GM03348 (cell line): ENCODE measurements at regions not wholly inside any gene's neighbourhood (a gene's known extent, or its start where the extent isn't known, plus 50 kb on each side); places are given as distances from the start of the nearest gene placed in this dataset.
A peak's percentile ranks its signal among the peaks of the same experiment; 100 is the strongest.
"Not testable (repeated sequence)": the region's sequence is repeated elsewhere in the genome, so short reads cannot be mapped to it uniquely, and the experiment has no call there.

Experiments
- DNase-seq: peaks from one replicate; pipeline ENCODE4 v3.0.0; 2012; ENCODE audit warnings: low spot score

DNA sequence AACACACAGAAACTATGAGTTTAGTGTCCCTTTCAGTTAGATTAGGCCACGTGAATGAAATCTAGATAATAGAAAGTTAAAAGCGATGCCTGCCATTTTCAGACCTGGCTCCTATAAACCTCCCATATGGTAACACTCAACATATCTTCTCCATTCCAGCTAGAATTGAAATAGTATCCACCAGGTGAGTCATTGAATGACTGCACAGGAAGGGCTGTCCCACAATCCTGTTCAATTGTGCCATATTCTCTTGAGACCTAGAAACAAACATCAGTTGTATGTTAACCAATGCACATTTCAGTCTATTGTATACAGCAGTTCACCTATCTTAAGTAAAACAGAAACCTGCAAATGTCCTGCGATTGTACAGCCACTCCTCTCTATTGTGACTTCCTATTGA, 659.3 kb upstream of the SLIT2 start:
- peak; percentile 3 for DNase-seq

DNA sequence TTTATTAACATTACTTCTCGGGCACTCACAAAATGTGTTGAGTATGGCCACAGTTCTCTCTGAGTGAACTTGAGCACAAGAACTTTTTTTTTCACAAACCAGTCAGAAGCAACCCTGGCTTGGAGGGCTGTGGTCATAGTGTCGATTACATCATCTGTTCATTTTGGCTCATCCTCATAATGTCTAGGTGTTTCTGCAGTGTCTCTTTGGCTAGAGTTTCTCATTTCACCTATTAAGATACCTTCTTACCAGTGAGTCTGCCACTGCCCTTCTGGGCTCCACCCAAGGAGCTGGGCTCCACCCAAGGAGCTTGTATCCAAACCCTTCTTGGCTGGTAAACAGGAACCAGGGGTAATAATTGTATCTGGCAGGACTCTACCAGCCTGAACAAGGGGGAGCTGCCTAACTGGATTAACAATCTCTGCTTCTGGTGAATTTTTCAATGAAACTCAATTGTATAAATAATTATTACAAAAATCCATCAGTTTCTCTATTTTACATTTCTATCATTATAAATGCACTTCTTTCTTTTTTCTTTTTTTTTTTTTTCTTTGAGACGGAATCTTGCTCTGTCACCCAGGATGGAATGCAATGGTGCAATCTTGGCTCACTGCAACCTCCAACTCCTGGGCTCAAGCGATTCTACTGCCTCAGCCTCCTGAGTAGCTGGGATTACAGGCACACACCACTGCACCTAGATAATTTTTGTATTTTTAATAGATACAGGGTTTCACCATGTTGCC, 667.7 kb upstream of the SLIT2 start:
- DNase-seq = peak; percentile 13

DNA sequence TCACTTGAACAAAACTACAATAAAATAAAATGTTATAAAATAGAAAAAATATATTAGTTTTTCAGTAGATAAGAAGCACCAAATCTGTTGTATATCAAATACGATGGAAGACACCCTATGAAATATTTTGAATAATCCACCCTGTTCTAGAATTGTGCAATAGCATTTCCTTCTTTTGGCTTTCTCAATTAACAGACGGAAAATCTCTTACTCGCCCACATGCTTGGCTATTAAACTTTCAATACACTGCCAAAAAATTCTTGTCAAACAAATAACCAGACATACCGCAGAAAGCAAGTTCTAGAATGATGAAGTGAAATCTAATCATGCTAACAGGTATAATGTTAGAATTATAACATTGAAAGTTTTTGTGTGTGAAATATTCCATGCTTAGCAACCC, 671.6 kb upstream of the SLIT2 start:
- DNase-seq = peak; percentile 34

DNA sequence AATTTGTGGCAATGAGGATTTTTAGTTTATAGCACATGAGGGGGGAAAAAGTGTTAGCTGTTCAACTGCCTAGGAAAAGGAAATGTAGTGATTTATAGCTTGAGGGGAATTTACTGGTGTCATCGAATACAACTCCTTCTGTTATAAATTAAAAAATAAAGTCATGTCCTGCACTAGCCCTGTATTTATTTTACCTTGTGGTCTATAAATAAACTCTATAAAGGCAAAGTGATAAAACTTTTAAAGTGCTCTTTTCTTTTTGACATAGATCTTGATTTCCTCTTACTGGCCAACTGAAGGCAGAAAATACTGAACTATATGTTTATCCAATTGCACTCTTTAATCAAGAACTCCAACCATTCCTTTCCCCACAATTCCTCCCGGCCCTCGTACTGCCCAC, 672.1 kb upstream of the SLIT2 start:
- DNase-seq = no peak

DNA sequence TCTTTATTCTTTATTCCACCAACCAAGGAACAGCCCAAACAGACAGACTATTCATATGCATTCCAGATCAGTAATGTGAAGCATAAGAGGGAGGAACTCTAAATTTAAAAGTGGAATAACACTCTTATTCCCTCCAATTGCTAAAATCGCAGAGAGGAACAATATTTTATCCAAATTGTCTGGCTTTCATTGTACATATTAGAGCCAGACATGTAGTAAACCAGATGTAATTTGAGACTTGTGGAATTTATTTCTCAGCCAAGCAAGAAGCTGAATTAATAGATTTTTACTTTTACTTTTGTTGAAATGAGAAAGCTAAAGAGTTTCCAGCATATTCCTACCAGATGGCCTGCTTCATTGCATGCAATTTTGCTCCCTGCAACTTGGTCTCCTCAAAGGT, 674.6 kb upstream of the SLIT2 start:
- peak; percentile 9 for DNase-seq

DNA sequence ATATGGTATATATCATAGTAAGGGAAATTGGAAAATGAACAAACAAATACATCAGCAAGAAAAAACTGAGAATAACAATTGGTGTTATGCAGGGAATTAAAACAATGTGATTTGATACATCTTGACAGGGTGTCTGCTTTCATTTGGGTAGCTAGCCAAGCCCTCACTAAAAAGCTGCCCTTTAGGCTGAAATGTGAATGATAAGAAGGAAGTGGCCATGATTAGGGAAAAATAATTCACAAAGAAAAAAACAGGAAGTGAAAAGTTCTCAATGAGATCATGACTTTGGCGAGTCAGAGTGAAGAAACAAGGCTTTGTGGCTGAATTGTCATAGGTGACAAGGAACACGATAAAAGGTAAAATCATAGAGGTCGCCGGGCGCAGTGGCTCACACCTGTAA, 675.8 kb upstream of the SLIT2 start:
- no peak for DNase-seq

DNA sequence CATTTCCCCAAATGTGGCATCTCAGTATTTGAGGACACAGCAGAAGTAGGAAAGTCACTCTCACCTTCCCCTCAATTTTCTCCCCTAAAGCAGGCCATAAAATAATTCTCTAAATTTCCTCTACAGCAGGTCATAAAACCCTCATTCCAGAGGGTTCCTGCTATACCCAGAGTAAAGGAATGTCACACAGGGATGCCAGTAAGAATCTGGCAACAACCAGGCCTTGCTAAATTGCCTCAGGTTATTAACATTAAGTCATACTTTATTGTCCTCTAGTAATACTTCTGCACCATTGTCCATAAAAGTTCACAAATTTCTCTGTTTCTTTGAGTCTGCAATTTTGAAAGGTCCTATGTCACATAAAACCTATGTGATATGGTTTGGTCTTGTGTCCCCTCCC, 685.7 kb upstream of the SLIT2 start:
- DNase-seq = no peak

DNA sequence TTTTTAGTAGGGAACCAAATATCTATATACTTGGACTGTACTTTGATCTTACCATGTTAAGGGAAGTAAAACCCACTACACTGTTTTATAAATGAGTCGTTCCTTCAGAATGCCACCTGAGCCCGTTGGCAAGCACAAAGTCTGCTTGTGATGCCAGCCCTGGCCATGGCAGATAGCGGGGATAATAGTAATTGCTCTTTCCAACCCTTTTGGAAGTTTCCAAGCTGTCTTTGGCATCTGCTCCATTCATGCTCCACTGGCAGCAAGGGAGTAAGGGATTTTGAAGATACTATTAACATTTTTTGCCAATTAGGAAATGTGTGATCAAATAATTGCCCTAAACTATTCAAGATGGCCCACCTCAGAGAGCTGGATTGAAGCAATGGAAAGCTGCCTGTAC, 689.2 kb upstream of the SLIT2 start:
- DNase-seq = no peak

DNA sequence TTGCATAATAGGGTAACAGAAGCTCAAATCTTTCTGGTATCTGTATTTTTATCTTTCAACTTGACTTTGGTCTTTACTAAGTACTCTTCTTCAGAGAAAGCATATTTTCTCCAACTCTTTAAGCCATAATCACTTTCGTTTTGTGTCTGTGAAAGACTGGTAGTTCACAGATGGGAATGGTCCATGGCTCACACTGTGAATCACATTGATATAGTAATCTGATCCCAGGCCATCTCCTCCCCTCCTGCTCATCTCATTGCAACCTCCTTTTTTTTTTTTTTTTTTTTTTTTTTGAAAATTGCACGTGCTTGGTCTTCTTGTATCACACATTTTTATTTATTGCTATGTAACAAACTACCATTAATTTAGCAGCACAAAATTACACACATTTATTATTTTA, 694.5 kb upstream of the SLIT2 start:
- DNase-seq = peak; percentile 2

DNA sequence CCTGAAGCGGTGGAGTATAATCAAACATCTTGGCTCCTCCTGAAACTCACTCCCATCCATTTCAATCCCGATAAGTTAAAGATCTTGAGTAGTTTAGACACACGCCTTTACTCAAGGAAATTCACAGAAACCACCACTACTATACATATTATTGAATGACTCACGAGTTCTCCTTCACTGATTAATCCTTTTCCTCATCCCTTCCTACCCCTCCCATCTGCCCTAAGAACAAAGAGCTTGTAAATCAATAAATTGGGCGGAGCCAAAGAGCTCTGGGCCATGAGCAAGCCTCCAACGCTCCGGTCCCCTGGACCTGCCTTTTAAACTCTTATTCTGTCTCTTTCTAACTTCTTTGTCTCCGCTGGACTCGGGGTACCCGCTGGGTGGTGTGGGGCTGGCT, 695.4 kb upstream of the SLIT2 start:
- not testable (repeated sequence) for DNase-seq

DNA sequence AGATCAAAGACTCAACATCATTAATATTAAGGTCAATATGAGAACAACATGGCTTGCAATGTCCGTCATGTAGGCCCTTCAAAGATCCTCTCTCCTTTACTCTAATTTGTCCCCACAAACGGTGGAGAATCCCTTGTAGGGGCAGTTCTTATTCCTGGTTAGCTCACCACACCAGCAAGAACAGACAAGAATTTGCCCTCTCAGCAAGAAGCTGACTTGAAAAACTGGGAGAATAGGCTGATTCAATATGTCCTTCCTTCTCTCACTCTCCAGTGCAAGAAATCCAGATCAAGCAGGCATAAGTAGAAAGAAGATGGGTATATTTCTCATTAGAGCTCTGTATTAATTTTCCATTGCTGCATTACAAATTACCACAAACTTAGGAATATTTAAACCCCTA, 704.2 kb upstream of the SLIT2 start:
- no peak for DNase-seq

DNA sequence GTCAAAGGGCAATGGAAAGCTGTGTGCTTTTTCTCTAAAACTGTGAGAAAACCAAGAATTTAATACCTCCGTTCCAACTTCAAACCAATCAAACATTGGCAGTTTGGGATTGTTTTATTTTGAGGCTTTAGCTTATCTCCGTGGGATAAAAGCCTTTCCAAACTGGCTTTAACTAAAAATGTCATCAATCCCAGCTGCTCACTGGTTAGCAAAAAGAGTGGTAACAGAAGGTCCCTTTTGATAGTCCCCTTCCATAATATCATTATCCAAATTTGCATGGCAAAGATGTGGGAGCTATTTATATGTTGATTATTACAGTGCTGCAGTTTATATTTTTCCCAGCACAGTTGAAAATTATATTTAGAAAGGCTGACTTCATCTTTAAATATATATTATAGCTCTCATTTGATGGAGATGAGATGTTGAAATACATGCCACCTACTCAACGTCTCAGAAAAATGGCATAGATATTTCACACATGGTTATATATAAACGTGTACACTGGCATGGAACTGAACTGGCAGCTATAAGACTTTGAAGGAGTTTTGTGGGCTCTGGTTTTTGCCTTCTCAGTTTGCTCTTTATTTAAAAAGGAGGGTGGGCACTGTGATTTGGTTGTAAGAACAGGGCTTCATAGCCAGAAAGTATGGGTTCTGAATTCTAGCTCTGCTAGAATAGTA, 707.1 kb upstream of the SLIT2 start:
- DNase-seq = no peak

DNA sequence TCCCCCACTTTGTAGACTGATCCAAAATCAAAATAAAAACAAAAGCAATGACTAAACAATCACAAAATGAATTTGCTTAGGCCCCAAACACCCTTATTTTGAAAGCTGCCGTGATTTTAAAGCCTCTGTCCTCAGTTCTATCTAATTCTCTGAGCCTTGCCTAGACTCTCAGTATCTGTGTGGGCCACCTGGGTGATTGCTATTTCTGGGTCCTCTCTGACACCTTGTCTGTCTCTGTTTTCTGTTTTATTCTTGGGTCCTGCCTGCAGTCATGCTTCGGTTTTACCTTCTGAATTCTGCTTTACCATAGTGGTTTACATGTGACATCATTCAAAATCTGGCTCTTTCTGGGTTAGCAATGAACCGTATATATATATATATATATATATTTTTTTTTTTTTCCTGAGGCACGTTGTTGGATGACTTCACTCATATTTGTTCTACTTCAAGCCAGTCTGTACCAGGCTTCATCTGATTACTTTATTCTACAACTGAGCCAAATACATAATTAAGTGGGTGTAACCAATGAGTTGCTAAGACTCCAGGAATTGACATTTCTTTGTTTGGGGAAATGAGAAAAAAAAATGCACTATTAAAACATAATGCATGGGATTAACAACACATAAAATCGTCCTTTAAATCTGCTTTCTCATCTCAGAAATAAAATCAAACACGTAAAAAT, 710.7 kb upstream of the SLIT2 start:
- DNase-seq = no peak

DNA sequence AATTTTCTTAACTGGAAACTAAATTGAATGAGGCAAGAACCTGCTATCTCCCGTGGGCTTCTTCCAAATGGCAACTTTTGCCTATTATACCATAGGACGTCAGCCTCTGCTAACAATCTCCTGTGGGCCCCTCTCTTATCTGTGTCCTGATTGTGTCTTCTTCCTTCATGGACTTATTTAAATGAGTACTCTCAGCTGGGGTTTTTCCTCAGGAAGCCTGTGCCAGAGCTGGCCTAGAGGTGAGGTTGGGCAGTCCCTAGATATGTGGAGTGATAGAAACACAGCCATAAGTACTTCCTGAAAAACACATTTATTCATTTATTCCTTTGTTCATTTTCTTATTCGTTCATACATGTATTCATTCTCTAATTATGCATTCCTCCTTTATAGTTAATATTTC, 712.5 kb upstream of the SLIT2 start:
- no peak for DNase-seq

DNA sequence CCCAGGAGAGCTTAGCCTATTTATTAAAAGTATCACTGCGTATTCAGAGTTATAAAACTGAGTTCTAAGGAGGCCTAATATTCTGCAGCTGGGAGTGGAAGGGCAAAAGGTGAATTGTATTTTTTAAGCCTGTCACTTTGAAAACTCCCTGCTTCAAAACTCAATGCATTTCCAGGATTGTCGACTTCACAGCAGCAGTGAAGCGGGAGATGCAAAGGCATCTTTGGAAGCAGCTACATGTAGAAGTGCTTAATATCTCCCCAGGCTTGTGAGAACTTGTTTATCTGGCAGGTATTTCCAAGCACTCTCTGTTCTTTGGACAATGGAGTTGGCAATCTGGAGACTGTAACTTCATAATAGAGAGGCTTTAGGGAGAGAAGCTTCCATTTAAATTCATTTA, 717.5 kb upstream of the SLIT2 start:
- no peak for DNase-seq

DNA sequence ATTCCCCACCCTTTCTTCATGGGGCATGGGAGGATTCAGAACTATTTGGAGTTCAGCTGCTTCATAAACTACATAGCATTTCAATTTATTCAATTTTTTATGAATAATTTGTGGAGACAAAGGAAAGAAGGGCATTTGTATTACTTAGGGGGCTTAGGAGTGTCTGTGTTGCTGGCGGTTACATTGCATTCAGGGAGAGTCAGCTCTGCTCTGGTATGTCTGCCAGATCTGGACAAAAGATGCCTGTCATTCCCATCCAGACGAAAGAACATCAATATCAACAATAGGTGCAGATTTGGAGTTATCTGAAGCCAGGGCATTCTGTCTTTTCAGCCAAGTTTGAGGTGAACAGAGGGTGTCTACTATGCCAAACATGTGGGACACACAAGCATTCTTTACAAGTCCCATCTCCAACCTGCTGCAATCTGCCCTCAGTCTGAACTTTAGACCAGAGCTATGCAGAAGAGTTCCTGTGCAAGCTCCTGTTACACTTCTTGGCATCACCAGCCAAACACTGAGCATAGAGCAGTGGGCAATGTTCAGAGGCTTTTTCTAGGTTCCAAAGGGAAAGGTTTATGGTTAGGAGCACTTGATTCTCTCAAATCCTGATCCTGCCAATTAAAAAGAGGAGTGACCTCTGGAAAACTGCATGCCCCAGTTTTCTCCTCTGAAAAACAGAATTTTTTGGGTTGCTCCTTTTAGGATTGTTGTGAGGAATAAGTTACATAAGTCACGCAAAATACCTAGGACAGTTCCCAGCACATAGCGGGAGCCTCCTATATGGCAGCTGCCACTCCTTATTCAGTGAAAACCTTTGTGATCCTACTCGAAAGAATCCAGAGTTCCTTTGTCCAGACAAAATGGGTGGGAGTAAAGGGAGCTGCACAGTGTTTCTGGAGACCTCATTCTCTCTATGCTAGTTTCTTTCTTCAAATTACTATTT, 719.5 kb upstream of the SLIT2 start:
- peak; percentile 14 for DNase-seq

DNA sequence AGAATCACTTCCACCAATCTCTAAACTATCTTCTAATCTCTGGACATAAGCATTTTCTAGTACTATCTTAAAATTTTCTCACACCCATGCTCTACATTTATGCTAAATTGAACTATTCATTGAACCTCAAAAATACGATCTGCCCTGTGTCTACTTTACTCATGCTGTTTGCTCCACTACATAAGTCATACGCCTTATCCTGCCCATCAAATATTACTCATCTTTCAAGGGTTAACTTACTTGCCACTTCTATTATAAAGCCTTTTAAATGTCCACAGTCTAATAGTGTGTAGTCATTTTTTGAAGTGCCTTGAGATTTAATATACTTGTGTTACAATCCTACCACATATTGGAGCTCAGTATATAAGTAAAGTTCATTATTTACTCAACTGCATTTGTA, 727.7 kb upstream of the SLIT2 start:
- no peak for DNase-seq

DNA sequence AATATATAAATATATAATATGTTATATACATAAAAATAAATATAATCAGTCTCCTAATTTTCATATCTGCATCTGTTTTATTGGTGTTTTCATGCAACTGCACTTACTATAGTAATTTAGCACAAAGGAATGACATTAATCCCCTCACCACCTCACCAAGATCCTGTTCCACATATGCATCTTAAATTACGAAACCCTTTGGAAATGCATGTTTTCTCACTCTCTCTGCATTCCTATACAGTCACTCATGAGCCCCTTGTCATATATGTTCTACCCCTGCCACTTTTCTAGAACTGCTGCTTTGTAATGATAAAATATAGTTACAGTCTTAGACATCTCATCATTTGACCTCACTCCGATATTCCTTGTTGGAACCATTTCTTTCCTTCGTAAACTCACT, 728.7 kb upstream of the SLIT2 start:
- no peak for DNase-seq

DNA sequence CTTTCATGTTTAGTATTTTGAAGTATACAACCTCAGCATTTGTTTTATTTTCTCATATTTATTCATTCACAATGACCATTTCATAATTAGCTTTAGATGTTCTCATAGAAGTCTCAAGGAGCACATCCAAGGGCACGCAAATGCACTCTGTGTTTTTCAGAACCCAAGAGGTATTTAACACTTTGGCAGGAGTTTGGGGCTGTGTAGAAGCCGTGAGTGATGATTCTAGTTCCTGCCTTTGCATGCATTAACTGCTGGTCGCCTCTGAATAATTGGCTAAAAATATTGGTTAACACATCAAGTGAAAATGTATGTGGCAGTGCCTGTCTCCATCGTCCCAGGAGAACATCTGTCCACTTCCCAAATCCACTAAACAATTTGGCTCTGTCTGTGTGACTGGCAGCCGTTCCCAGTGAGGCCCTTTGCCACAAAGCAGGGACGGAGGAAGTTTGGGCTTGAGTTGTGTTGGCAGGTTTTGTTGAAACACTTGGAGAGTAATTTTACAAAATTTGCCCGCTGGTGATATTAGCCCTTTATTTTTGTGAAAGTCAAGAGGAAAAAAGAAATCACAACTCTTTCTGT, 730.7 kb upstream of the SLIT2 start:
- DNase-seq = no peak

DNA sequence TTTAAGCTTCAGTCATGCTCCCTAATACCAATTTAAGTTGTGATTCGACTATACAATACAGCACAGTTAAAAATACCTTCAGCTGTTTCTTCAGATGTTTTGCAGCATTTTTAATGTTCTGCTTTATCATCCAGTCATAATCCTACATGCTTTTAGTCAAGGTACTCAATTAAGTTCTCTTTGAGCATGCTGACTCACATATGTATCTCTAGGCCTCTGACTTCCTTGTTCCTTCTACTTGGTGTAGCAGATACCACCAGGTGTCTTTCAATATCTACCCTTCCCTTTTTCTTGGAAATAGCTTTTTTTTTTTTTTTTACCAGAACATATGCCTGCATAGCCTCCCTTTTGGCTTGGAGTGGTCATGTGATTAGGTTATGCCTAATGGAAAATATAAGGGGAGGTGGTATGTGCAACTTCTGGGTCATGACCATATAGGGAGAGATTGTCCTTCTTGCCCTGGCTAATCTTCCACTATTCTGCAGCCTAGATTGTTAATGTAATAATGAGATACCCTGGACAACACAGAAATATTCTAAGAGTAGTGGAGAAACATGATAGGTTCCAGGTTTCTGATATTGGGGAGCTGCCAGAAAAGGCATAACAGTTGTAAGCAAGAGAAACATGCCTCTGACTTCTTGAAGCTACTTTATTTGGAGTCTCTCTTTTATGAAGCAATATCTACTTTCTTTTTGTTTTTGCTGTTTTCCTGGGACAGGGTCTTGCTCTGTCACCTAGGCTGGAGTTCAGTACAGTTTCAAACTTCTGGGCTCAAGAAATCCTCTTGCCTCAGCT, 737.2 kb upstream of the SLIT2 start:
- DNase-seq = no peak

DNA sequence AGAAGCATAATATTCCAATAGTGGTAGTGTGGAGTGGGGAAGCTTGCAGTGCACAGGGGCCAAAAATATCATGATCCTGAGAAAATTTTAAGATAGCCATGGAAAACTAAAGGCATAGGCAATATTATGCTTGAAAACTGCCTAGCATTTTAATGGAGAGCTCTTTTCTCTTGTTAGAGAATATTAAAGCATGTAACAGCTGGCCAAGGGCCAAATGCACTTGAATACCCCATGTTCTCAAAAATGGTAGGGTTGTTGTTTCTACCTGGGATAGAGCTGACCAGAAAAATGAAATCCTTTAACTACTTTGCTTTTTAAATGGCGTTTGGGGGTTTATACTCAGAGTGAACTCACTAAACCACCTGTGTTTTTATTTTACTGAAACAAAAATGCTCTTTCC, 739.6 kb upstream of the SLIT2 start:
- DNase-seq = no peak
